ENCODE measurements at regions not wholly inside any gene's neighbourhood (a gene's known extent, or its start where the extent isn't known, plus 50 kb on each side); places are given as distances from the start of the nearest gene placed in this dataset.

DNA sequence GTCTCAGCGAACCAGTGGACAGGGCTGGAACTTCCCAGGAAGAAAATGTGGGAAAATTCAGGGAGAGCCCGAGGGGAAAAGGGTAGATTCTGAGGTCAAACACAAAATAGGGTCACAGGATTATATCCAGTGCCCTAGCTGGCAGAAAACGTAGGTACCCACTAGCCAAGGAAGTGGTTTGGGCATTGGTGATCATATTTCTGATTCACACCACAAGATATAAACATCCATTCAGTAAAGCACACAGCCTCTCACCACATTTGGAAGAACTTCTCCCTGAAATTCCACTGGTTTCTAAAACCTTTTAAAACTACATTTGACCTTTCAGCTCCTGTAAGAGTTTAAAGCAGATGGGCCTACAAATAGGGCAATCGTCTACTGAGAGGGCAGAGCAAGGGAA lies 186.9 kb downstream of the TTC32 start:
- no peak overlapping the region for H3K4me3 ChIP-seq (ENCODE audit: control insufficient read depth, low read depth, low read length)
- TF ChIP-seq, protein P1, sequence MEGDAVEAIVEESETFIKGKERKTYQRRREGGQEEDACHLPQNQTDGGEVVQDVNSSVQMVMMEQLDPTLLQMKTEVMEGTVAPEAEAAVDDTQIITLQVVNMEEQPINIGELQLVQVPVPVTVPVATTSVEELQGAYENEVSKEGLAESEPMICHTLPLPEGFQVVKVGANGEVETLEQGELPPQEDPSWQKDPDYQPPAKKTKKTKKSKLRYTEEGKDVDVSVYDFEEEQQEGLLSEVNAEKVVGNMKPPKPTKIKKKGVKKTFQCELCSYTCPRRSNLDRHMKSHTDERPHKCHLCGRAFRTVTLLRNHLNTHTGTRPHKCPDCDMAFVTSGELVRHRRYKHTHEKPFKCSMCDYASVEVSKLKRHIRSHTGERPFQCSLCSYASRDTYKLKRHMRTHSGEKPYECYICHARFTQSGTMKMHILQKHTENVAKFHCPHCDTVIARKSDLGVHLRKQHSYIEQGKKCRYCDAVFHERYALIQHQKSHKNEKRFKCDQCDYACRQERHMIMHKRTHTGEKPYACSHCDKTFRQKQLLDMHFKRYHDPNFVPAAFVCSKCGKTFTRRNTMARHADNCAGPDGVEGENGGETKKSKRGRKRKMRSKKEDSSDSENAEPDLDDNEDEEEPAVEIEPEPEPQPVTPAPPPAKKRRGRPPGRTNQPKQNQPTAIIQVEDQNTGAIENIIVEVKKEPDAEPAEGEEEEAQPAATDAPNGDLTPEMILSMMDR (conservative IDR thresholded peaks at IDR 0.05; ENCODE audit: control insufficient read depth, insufficient read depth, low read depth, low read length), result no peak
- DNase-seq (ENCODE audit: low read depth), result no peak

DNA sequence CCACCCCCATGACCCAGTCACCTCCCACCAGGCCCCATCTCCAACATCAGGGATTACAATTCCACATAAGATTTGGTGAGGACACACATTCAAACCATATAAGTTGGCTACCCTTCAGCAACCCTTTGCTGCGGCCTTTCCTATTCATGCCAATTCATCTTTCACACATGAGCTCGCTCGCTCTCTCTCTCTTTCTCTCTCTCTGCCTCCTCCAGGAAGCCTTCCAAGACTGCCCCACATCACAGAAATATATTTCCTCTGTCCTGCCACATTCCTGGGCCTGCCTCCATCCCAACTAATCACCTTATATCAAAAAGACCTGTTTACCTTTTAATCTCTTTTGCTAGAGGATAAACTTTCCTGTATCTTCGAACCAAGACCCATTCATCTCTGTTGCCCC lies 188.9 kb downstream of the TTC32 start:
- TF ChIP-seq, protein P1 (conservative IDR thresholded peaks at IDR 0.05; ENCODE audit: control insufficient read depth, insufficient read depth, low read depth, low read length), result no peak

DNA sequence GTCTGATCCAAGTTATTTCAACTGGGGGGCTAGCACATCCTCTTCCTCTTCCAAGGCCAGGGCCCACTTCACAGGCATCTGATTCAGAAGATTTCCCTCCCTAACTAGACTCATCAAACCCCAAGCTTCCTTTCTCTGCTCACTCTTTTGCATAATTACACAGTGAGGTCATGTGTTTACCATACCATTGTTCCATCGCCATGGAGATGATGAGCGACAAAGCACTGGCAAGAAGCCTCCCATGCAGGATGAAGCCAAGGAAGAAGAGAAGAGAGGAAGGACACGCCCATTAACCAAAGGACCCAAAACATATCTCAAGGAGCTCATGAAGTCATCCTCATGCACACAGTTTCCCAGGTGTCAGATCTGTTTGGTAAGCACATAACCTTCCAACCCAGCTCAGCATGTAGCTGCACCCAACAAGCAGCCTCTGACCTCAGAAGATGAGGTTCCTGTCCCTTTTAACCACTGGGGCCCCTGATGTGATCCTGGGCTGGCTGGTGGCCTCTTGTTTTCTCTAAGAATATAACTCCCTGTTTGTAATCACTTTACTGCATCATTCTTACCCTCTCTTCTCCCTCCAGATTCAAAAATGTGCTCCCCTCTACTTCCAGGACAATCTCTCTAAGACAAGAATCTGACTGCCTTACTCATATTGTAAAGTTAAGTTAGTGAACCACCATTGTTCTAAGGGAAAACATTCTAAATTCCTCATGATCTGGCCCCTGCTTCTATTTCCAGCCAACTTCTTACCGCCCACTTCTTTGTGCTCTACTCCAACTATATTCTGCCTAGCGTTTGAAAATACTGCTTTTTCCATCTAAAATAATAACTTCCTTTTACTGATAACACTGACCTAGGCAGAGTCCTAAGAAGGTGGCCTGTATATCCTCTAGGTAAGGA lies 190.1 kb downstream of the TTC32 start:
- no peak overlapping the region for H3K4me3 ChIP-seq (ENCODE audit: control insufficient read depth, low read depth, low read length)
- TF ChIP-seq, protein P1 (conservative IDR thresholded peaks at IDR 0.05; ENCODE audit: control insufficient read depth, insufficient read depth, low read depth, low read length), result no peak
- peak; percentile 98 for DNase-seq (ENCODE audit: low read depth)

More for the DNA sequence above, 188.9 kb downstream of the TTC32 start:
- no peak for DNase-seq (ENCODE audit: low read depth)
- H3K4me3 ChIP-seq (ENCODE audit: control insufficient read depth, low read depth, low read length), result no peak overlapping the region

DNA sequence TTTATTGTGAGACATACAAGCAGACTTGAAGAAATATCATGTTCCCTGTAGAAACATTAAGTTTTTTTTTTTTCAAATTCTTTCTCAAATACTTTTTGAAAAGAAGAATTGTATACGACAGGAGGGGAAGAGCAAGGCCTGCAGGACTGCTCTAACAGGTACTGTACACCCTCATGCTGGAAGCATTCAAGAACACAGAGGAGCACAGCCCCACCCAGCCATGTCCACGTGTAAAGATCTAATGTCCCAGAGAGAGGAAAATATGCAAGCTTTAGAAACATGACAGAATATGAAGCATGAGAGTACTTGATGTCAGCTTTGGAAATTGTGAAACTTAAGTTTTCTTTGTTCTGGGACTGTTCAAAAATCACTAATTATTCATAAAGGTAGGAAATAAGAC lies 191.6 kb downstream of the TTC32 start:
- TF ChIP-seq, protein P1 (conservative IDR thresholded peaks at IDR 0.05; ENCODE audit: control insufficient read depth, insufficient read depth, low read depth, low read length), result no peak
- no peak for DNase-seq (ENCODE audit: low read depth)
- H3K4me3 ChIP-seq (ENCODE audit: control insufficient read depth, low read depth, low read length), result no peak overlapping the region

DNA sequence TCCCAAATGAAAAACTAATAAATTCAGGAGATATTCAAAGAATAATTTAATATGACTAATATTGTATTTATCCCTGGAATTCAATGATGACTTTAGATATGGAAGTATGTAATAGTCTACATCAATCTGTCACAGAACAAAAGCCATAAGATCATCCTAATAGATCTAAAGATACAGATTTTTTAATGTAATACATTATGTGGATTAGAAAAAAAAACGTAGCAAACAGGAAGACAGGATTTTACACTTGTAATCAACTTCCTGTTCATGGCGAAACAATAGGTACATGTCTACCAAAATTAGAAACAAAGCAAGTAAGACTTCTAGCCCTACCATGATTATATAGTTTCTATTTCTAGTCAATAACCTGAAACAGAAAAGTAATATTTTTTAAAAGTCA lies 192.2 kb downstream of the TTC32 start:
- TF ChIP-seq, protein P1 (conservative IDR thresholded peaks at IDR 0.05; ENCODE audit: control insufficient read depth, insufficient read depth, low read depth, low read length), result no peak
- no peak overlapping the region for H3K4me3 ChIP-seq (ENCODE audit: control insufficient read depth, low read depth, low read length)
- DNase-seq (ENCODE audit: low read depth), result no peak

DNA sequence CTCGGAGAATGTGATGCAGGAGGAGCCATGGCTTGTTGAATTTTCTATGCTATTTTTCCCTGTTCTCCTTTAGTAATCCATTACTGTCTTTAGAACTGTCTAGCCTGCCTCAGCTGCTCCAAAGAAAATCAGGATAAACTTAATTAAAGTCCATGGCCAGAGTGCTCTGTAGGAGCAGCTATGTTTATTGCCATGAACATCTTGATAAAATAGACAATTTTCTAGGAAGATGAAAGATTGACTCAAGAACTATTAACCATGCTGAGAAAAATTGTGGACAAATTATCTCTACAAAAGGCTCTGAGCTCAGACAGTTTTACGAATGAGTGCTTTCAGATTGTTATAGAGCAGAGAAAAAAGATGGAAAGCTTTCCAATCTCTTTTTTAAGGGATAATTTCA lies 193.0 kb downstream of the TTC32 start:
- TF ChIP-seq, protein P1 (conservative IDR thresholded peaks at IDR 0.05; ENCODE audit: control insufficient read depth, insufficient read depth, low read depth, low read length), result no peak
- H3K4me3 ChIP-seq (ENCODE audit: control insufficient read depth, low read depth, low read length), result no peak overlapping the region
- DNase-seq (ENCODE audit: low read depth), result no peak
